Cerebellar cortex (tissue), 1 donor: ENCODE measurements at regions not wholly inside any gene's neighbourhood (a gene's known extent, or its start where the extent isn't known, plus 50 kb on each side); places are given as distances from the start of the nearest gene placed in this dataset.
"Not testable (repeated sequence)": the region's sequence is repeated elsewhere in the genome, so short reads cannot be mapped to it uniquely, and the experiment has no call there.

Source experiments
- DNase-seq: peaks from one replicate; pipeline ENCODE4 v3.0.0-alpha.2; 2015; ENCODE audit warnings: low spot score

GRCh38 chr6:155936127-155936526 lies 480.5 kb upstream of the NOX3 start:
- no peak for DNase-seq

- DNase-seq, result no peak
Measured at GRCh38 chr6:155916846-155917624, 461.4 kb upstream of the NOX3 start.

- DNase-seq, result no peak
Measured at GRCh38 chr6:155915651-155916050, 460.0 kb upstream of the NOX3 start.

GRCh38 chr6:155913816-155914215 lies 458.2 kb upstream of the NOX3 start:
- DNase-seq, result no peak

GRCh38 chr6:155909710-155910109 lies 454.1 kb upstream of the NOX3 start:
- no peak for DNase-seq

- DNase-seq, result no peak
Measured at GRCh38 chr6:155895641-155896040, 440.0 kb upstream of the NOX3 start.

- DNase-seq, result no peak
Measured at GRCh38 chr6:155894758-155895157, 439.1 kb upstream of the NOX3 start.

GRCh38 chr6:155894262-155894661 lies 438.6 kb upstream of the NOX3 start:
- no peak for DNase-seq

- DNase-seq, result no peak
Measured at GRCh38 chr6:155890409-155890808, 434.8 kb upstream of the NOX3 start.

- no peak for DNase-seq
Measured at GRCh38 chr6:155889410-155889809, 433.8 kb upstream of the NOX3 start.

GRCh38 chr6:155887421-155887820 lies 431.8 kb upstream of the NOX3 start:
- DNase-seq, result no peak

GRCh38 chr6:155883741-155884140 lies 428.1 kb upstream of the NOX3 start:
- no peak for DNase-seq

- no peak for DNase-seq
Measured at GRCh38 chr6:155883334-155883731, 427.7 kb upstream of the NOX3 start.

GRCh38 chr6:155882527-155883333 lies 427.1 kb upstream of the NOX3 start:
- no peak for DNase-seq

- no peak for DNase-seq
Measured at GRCh38 chr6:155881826-155882526, 426.3 kb upstream of the NOX3 start.

- DNase-seq, result no peak
Measured at GRCh38 chr6:155880900-155881299, 425.3 kb upstream of the NOX3 start.

GRCh38 chr6:155872961-155873360 lies 417.3 kb upstream of the NOX3 start:
- DNase-seq, result no peak

GRCh38 chr6:155867682-155868081 lies 412.0 kb upstream of the NOX3 start:
- no peak for DNase-seq

GRCh38 chr6:155866676-155867390 lies 411.2 kb upstream of the NOX3 start:
- DNase-seq, result not testable (repeated sequence)

- no peak for DNase-seq
Measured at GRCh38 chr6:155861821-155862220, 406.2 kb upstream of the NOX3 start.

GRCh38 chr6:155858906-155859305 lies 403.3 kb upstream of the NOX3 start:
- not testable (repeated sequence) for DNase-seq

- no peak for DNase-seq
Measured at GRCh38 chr6:155854787-155855186, 399.1 kb upstream of the NOX3 start.
